GM12891 (cell line): ENCODE measurements at regions not wholly inside any gene's neighbourhood (a gene's known extent, or its start where the extent isn't known, plus 50 kb on each side); places are given as distances from the start of the nearest gene placed in this dataset.

Experiments used
- POLR2A ChIP-seq: IDR thresholded peaks from 2 replicates; pipeline ENCODE4 v1.6.1; 2011; ENCODE audit warnings: low read depth, low read length, control low read depth
- POLR2AphosphoS5 ChIP-seq: IDR thresholded peaks from 2 replicates; pipeline ENCODE4 v1.6.1; 2011; ENCODE audit warnings: low read depth, low read length, control low read depth

DNA sequence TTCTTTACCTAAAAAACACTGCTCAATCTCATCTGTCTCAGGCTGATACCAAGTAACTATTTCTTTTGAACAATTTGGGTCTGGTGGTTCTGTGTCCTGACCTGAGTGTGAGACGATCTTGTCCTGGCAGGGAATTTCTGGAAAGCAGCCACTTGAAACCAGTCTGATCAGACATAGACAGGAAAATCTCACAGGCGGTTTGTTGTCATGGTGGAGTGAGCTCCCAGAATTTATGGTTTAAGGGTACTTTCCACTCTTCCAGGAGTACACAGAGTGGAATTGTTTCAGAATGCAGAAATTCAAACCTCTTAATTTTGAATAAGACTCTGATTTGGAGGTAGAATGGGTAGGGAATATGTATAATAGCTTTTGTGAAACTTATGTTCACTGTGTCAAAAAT is 268.2 kb downstream of the ISL1 start:
- TF ChIP-seq POLR2AphosphoS5, result no peak
- TF ChIP-seq POLR2A, result no peak
